Endothelial cell (in vitro differentiated cells): ENCODE measurements at regions not wholly inside any gene's neighbourhood (a gene's known extent, or its start where the extent isn't known, plus 50 kb on each side); places are given as distances from the start of the nearest gene placed in this dataset.
"Not testable (repeated sequence)": the region's sequence is repeated elsewhere in the genome, so short reads cannot be mapped to it uniquely, and the experiment has no call there.

Experiments used
- DNase-seq: peaks from one replicate; pipeline ENCODE4 v3.0.0; 2021; ENCODE audit warnings: low spot score
- H3K27ac Mint-ChIP-seq: one replicate; pipeline ENCODE4 v1.8.0; 2021; ENCODE audit warnings: mixed read lengths, inconsistent platforms; ENCODE audit not compliant: unreplicated experiment
- H3K27me3 Mint-ChIP-seq: one replicate; pipeline ENCODE4 v1.8.0; 2021; ENCODE audit warnings: mild to moderate bottlenecking, moderate library complexity, mixed read lengths, inconsistent platforms; ENCODE audit not compliant: unreplicated experiment
- H3K36me3 Mint-ChIP-seq: one replicate; pipeline ENCODE4 v1.8.0; 2021; ENCODE audit warnings: mild to moderate bottlenecking, low read depth, mixed read lengths, inconsistent platforms; ENCODE audit not compliant: unreplicated experiment
- H3K4me1 Mint-ChIP-seq: one replicate; pipeline ENCODE4 v1.8.0; 2021; ENCODE audit warnings: mild to moderate bottlenecking, mixed read lengths, inconsistent platforms; ENCODE audit not compliant: unreplicated experiment
- H3K4me3 Mint-ChIP-seq: one replicate; pipeline ENCODE4 v1.8.0; 2021; ENCODE audit warnings: mild to moderate bottlenecking, mixed read lengths, inconsistent platforms; ENCODE audit not compliant: unreplicated experiment
- H3K9me3 Mint-ChIP-seq: one replicate; pipeline ENCODE4 v1.8.0; 2021; ENCODE audit warnings: mixed read lengths, inconsistent platforms; ENCODE audit not compliant: unreplicated experiment
- TF ChIP-seq, protein P1 (sequence below): fragments of 200-600 bp; sonication (generic); IDR thresholded peaks from one replicate; pipeline ENCODE4 v1.5.0; 2021; ENCODE audit warnings: antibody characterized with exemption; ENCODE audit not compliant: unreplicated experiment

DNA sequence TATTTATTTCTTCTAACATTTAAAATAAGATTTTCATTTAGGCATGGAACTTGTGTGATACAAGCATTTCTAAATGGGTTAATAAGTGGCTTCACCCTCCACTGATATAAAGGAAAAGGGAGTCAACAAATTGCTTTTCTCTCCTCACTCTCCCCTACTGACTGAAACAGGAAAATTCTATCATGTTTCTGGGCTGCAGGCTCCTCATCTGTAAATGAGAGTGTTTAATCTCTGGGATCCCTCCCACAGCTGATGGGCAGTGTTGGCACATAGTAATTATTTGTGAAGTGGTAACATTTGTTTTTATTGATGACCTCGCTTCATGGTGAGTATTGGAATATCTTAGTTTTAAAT lies 69.8 kb upstream of the WARS2 start:
- Mint-ChIP-seq H3K27ac (no peak overlapping the region), H3K4me1 (no peaks in the 10 kb centered on the region), H3K9me3 (no peaks in the 10 kb centered on the region), H3K36me3 (no peaks in the 10 kb centered on the region), H3K4me3 (no peak overlapping the region), H3K27me3 (peaks cover 2% of the 10 kb centered on the region)
- TF ChIP-seq, protein P1, sequence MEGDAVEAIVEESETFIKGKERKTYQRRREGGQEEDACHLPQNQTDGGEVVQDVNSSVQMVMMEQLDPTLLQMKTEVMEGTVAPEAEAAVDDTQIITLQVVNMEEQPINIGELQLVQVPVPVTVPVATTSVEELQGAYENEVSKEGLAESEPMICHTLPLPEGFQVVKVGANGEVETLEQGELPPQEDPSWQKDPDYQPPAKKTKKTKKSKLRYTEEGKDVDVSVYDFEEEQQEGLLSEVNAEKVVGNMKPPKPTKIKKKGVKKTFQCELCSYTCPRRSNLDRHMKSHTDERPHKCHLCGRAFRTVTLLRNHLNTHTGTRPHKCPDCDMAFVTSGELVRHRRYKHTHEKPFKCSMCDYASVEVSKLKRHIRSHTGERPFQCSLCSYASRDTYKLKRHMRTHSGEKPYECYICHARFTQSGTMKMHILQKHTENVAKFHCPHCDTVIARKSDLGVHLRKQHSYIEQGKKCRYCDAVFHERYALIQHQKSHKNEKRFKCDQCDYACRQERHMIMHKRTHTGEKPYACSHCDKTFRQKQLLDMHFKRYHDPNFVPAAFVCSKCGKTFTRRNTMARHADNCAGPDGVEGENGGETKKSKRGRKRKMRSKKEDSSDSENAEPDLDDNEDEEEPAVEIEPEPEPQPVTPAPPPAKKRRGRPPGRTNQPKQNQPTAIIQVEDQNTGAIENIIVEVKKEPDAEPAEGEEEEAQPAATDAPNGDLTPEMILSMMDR = no peak
- no peak for DNase-seq

DNA sequence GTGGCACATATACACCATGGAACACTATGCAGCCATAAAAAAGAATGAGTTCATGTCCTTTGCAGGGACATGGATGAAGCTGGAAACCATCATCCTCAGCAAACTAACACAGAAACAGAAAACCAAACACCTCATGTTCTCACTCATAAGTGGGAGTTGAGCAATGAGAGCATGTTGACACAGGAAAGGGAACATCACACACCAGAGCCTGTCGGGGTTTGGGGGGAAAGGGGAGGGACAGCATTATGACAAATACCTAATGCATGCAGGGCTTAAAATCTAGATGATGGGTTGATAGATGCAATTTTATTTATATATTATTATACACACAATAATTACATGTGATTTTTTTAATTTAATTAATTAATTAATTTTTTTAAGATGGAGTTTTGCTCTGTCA lies 72.8 kb upstream of the WARS2 start:
- not testable (repeated sequence) for H3K4me3 Mint-ChIP-seq, H3K27me3 Mint-ChIP-seq, H3K9me3 Mint-ChIP-seq, H3K36me3 Mint-ChIP-seq, H3K4me1 Mint-ChIP-seq, H3K27ac Mint-ChIP-seq, DNase-seq

DNA sequence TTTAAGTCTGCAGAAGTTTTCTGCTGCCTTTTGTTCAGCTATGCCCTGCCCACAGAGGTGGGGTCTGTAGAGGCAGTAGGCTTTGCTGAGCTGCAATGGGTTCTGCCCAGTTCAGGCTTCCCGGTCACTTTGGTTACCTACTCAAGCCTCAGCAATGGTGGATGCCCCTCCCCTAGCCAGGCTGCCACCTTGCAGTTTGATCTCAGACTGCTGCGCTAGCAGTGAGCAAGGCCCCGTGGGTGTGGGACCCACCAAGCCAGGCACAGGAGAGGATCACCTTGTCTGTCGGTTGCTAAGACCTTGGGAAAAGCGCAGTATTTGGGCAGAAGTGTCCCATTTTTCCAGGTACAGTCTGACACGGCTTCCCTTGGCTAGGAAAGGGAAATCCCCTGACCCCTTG lies 74.5 kb upstream of the WARS2 start:
- H3K27ac Mint-ChIP-seq, H3K27me3 Mint-ChIP-seq: not testable (repeated sequence)

DNA sequence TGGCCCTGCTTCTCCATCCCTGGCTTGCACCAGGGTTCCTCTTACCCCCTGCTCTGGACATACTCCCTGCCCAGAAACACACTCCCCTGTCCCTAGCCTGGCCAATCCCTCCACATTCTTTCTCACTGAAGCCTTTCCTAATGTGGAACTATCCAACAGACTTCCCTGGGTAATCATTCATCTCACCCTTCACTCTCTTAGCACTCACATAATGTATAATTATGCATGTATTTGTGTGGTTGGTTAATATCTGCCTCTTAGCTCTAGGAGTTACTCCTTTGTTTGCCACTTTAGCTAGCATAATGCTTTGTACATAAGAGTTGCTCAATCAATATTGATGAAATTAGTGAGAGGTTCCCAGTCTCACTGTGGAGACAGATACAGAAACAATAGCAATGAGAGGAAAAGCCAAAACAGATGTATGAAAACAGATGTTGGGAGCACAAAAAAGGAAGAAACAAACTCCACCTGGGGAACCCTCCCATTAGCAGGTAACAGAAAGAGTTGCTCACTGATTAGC lies 76.9 kb upstream of the WARS2 start:
- no peaks in the 10 kb centered on the region for H3K4me1 Mint-ChIP-seq

More for the DNA sequence above, 74.5 kb upstream of the WARS2 start:
- not testable (repeated sequence) for H3K4me1 Mint-ChIP-seq, DNase-seq, H3K36me3 Mint-ChIP-seq, H3K4me3 Mint-ChIP-seq, H3K9me3 Mint-ChIP-seq

DNA sequence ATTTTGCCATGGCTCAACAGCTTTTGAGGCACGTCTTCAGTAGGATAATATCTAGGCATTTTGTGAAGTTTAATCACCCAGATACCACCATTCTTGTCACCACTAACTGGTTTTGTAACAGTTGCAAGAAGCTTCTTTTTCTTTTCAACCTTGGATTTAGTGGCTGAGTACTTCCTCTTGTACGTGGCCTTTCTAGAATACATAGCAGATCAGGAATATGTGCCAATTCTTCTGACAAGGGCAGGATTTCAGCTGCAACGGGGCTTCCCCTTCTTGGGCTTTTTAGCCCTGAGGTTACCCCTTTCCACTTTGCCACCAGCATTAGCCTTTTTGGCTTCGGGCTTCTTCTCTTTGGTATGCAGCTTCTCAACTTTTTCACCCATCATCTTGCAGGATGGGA lies 79.3 kb upstream of the WARS2 start:
- Mint-ChIP-seq H3K27me3 (peaks cover 4% of the 10 kb centered on the region), H3K4me3 (no peak overlapping the region), H3K9me3 (no peaks in the 10 kb centered on the region), H3K36me3 (no peaks in the 10 kb centered on the region), H3K27ac (no peak overlapping the region), H3K4me1 (peaks cover 4% of the 10 kb centered on the region)
- no peak for DNase-seq
- TF ChIP-seq, protein P1 = no peak

More for the DNA sequence above, 76.9 kb upstream of the WARS2 start:
- TF ChIP-seq, protein P1 = no peak
- Mint-ChIP-seq H3K36me3 (no peaks in the 10 kb centered on the region), H3K4me3 (no peak overlapping the region), H3K9me3 (no peaks in the 10 kb centered on the region), H3K27me3 (peaks cover 4% of the 10 kb centered on the region), H3K27ac (no peak overlapping the region)
- no peak for DNase-seq

DNA sequence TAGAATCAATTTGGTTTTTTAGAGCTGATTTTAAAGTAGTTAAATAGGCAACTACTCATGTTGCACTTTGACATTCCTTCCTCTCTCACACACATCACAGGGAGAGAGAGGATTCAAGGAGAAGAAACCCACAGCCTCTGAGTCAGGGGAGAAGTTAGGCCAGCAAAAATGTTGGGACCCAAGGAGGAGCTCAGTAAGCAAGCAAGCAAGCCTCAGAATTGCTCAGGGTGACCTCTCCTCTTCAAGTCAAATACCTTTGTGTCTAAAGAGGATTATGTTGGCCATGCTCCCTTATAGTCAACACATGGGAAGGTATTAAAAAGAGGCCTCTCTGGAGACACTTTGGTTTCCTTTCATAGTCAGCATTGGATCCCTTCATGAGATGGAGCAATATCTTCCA lies 80.5 kb upstream of the WARS2 start:
- peaks cover 2% of the 10 kb centered on the region for H3K27me3 Mint-ChIP-seq
- no peak for DNase-seq

More for the DNA sequence above, 80.5 kb upstream of the WARS2 start:
- no peak overlapping the region for H3K27ac Mint-ChIP-seq
- no peaks in the 10 kb centered on the region for H3K36me3 Mint-ChIP-seq
- H3K4me3 Mint-ChIP-seq = no peak overlapping the region
- H3K4me1 Mint-ChIP-seq = peaks cover 4% of the 10 kb centered on the region
- TF ChIP-seq, protein P1 = no peak
- H3K9me3 Mint-ChIP-seq = no peaks in the 10 kb centered on the region
